Thyroid gland (tissue), 4 donors: ENCODE measurements at regions not wholly inside any gene's neighbourhood (a gene's known extent, or its start where the extent isn't known, plus 50 kb on each side); places are given as distances from the start of the nearest gene placed in this dataset.
A peak's percentile ranks its signal among the peaks of the same experiment; 100 is the strongest.

Experiments
- DNase-seq, 2 donors: peaks; one replicate each; pipeline ENCODE4 v3.0.0-alpha.2; 2019
- H3K27ac ChIP-seq, 3 donors: fragments of 200-600 bp; sonication (generic); 1 replicate in 2 of 3; 2 replicates in 1 of 3; pipeline ENCODE4 v1.5.1; 2016 to 2019; ENCODE audit warnings: mild to moderate bottlenecking in 1 of 3, moderate library complexity in 1 of 3
- H3K27me3 ChIP-seq: fragments of 200-600 bp; sonication (generic); one replicate; pipeline ENCODE4 v1.5.1; 2019
- H3K36me3 ChIP-seq, 2 donors: fragments of 200-600 bp; sonication (generic); one replicate each; pipeline ENCODE4 v1.5.1; 2016 to 2019
- H3K4me1 ChIP-seq, 2 donors: fragments of 200-600 bp; sonication (generic); one replicate each; pipeline ENCODE4 v1.5.1; 2017 to 2019
- H3K4me3 ChIP-seq, 3 donors: fragments of 200-600 bp; sonication (generic); replicated peaks in 1 of 3; 1 replicate in 2 of 3; 2 replicates in 1 of 3; pipeline ENCODE4 v1.5.1; 2016; ENCODE audit warnings: mild to moderate bottlenecking in 1 of 3
- H3K9me3 ChIP-seq: fragments of 200-600 bp; sonication (generic); one replicate; pipeline ENCODE4 v1.5.1; 2017
- POLR2A ChIP-seq, 2 donors: fragments of 450-650 bp; IDR thresholded peaks; one replicate each; pipeline ENCODE4 v1.6.1; 2017; ENCODE audit warnings: antibody characterized with exemption in 2 of 2, mild to moderate bottlenecking in 2 of 2, moderate library complexity in 1 of 2
- WGBS, 2 donors: methylation state at CpG; one replicate each; pipeline ENCODE4 v1.1.5; 2017; 5-methylcytosine and 5-hydroxymethylcytosine counted together
- intact Hi-C: fragments of 100-400 bp; cut with DNase I; formaldehyde crosslinking; loops from one replicate; pipeline ENCODE4 v1.15.1; 2023
- TF ChIP-seq, protein P1 (sequence below), 6 experiments: fragments of 200-600 bp in 3 of 6; fragments of 450-650 bp in 3 of 6; sonication (generic) in 3 of 6; IDR thresholded peaks; one replicate each; pipeline ENCODE4 v1.5.1; 2016 to 2019; ENCODE audit warnings: antibody characterized with exemption in 6 of 6, mild to moderate bottlenecking in 2 of 6, inconsistent platforms in 1 of 6, moderate library complexity in 1 of 6

DNA sequence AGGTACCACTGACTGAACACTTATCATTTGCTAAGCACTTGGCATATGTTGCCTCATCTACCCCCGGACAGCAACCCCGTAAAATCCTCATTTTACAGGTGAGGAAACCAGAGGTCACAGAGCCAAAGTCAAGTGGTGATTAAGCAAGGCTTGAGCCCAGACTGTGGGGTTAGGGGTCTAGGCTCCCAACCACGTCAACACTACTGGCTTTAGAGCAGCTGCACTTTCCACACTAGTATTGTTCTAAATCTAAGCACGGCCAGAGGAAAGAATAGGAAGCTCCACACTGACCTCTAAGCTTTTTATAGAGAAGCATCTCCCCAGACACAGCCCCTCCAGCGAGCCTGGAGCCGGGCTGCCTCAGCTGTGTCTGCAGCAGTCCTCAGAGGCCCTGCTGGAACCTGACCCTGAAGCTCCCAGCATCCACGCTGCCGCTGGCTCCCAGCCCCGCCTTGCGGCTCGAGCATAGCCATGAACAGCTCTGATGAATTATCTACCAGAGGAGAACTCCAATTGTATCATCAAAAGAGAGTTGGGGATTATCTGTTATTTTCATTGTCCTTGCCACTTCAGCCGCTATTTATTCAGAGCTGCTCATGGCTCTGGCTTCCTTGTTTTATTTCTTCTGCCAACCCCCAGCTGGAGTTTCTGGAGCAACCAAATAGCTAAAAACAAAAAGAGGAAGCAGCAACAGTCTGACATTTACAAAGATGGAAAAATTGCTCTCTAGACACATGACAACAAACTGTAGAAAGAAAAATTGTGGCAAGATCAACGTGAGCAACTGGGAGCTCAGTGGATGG lies 62.2 kb upstream of the RTN4 start:
- no peak overlapping the region for H3K4me3 ChIP-seq

DNA sequence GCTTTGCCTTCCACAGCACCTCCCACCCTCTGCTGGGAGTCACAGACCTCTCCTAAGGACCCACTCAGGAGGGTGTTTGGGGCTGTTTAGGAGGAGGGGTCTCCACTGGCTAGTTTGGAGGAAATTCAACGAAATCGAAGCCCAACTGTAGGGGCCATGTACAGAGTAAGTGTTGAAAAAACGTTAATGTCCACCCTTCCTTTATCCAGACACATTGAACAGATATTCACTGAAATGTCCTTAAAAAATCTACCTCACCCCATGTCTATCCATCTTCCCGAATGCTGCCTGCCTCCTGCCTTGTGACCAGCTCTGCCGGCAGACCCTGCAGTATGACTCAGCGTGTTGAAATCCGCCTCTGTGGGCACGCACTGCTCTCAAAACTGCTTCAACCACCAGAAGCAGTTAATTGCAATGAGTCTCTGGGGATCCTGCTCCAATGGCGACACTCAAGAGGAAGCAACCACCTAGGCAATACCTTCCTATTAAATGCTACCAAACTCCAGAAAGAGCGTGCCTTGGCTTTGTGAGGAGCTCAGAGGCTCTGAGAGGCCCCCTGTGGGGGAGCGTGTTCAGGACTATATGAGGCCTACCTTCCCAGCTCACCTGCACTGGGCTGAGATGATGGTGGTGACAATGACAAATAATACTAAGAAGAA lies 61.4 kb upstream of the RTN4 start:
- TF ChIP-seq POLR2A (IDR thresholded peaks at IDR 0.05) = no peak
- TF ChIP-seq, protein P1, sequence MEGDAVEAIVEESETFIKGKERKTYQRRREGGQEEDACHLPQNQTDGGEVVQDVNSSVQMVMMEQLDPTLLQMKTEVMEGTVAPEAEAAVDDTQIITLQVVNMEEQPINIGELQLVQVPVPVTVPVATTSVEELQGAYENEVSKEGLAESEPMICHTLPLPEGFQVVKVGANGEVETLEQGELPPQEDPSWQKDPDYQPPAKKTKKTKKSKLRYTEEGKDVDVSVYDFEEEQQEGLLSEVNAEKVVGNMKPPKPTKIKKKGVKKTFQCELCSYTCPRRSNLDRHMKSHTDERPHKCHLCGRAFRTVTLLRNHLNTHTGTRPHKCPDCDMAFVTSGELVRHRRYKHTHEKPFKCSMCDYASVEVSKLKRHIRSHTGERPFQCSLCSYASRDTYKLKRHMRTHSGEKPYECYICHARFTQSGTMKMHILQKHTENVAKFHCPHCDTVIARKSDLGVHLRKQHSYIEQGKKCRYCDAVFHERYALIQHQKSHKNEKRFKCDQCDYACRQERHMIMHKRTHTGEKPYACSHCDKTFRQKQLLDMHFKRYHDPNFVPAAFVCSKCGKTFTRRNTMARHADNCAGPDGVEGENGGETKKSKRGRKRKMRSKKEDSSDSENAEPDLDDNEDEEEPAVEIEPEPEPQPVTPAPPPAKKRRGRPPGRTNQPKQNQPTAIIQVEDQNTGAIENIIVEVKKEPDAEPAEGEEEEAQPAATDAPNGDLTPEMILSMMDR (IDR thresholded peaks at IDR 0.05) = no peak
- H3K4me1 ChIP-seq = peaks cover 4 to 28% of the 10 kb centered on the region in 2 donors
- no peaks in the 10 kb centered on the region for H3K36me3 ChIP-seq
- H3K27me3 ChIP-seq = no peaks in the 10 kb centered on the region
- intact Hi-C loops = no loop called here
- no peak overlapping the region for H3K4me3 ChIP-seq
- WGBS, 2 donors = 77 to 84% methylated on average over 11 of the region's 11 CpGs
- peak in 1 of 2 donors; percentile 32 for DNase-seq
- H3K9me3 ChIP-seq = no peaks in the 10 kb centered on the region
- peak overlapping the region; percentile 24 to 46 (median 29) for H3K27ac ChIP-seq

More for the DNA sequence above, 62.2 kb upstream of the RTN4 start:
- Histone ChIP-seq H3K9me3 (no peaks in the 10 kb centered on the region), H3K27ac (peak overlapping the region; percentile 24 to 46 (median 29)), H3K36me3 (no peaks in the 10 kb centered on the region), H3K27me3 (no peaks in the 10 kb centered on the region), H3K4me1 (peaks cover 4 to 28% of the 10 kb centered on the region in 2 donors)
- TF ChIP-seq, protein P1 (IDR thresholded peaks at IDR 0.05) = no peak
- TF ChIP-seq POLR2A (IDR thresholded peaks at IDR 0.05) = no peak
- DNase-seq = peak; percentile 26 to 40
- intact Hi-C loops = no loop called here
- 59 to 69% methylated on average over 13 of the region's 13 CpGs for WGBS, 2 donors

DNA sequence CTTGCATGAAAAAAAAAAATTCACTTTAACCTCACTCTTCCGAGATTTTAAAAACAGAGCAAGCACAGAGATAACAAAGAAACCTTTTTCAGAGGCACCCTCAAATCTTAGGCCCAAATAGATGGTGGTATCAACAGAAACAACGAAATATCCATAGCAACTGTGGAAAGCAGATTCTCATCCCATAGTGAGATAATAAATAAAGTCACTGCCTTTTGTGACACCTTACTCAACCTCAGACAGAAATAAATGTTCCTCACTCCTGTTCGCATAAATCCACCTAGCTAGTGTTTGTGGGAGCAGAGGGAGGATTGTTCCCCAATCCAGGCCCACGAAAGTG lies 60.9 kb upstream of the RTN4 start:
- Histone ChIP-seq H3K4me1 (peaks cover 4 to 28% of the 10 kb centered on the region in 2 donors), H3K9me3 (no peaks in the 10 kb centered on the region), H3K27me3 (no peaks in the 10 kb centered on the region), H3K27ac (peak overlapping the region in 1 of 3 donors; percentile 29), H3K4me3 (no peak overlapping the region), H3K36me3 (no peaks in the 10 kb centered on the region)
- intact Hi-C loops = no loop called here
- WGBS, 2 donors = 92 to 94% methylated on average over 4 of the region's 4 CpGs
- TF ChIP-seq POLR2A (IDR thresholded peaks at IDR 0.05) = no peak
- TF ChIP-seq, protein P1 (IDR thresholded peaks at IDR 0.05) = no peak
- no peak for DNase-seq

DNA sequence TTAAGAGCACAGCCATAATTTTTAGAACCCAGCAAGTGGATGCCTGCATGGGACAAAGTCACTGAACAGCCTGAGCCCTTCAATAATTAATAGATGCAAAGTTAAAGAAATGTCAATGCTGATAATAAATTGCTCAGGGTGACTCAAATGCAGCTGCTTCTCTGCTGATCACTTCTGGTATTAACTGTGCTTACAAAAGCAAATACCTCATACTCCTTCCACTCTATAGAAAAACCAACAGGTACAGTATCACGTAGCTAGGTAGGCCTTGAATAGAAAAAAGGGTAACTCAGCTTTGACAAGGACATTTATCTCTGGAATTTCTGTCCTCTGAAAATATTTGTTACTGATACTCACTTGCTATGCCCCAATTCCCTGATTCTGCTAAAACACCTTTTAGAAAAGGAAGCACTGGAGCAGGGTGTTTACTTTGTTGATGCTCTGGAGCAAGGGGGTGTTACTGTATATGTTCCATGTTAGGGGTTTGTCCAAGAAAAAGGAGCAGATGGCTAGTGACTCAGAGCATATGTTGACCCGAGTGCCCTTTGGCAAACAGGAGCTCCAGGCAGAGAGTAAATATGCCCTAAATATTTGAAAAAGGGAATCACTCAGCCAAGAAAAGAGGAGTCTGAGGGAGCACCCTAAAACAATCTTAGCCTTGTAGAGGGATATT lies 59.1 kb upstream of the RTN4 start:
- H3K9me3 ChIP-seq = no peaks in the 10 kb centered on the region
- DNase-seq = no peak
- no peaks in the 10 kb centered on the region for H3K36me3 ChIP-seq
- intact Hi-C loops = no loop called here
- TF ChIP-seq, protein P1 (IDR thresholded peaks at IDR 0.05) = no peak
- no peak for TF ChIP-seq POLR2A (IDR thresholded peaks at IDR 0.05)
- WGBS, 2 donors = 69% methylated on average over 2 of the region's 2 CpGs
- no peak overlapping the region for H3K4me3 ChIP-seq
- H3K27ac ChIP-seq = peak overlapping the region in 1 of 3 donors; percentile 18
- H3K27me3 ChIP-seq = no peaks in the 10 kb centered on the region
- peaks cover 4 to 28% of the 10 kb centered on the region in 2 donors for H3K4me1 ChIP-seq
